ENCODE measurements at regions not wholly inside any gene's neighbourhood (a gene's known extent, or its start where the extent isn't known, plus 50 kb on each side); places are given as distances from the start of the nearest gene placed in this dataset.
"Not testable (repeated sequence)": the region's sequence is repeated elsewhere in the genome, so short reads cannot be mapped to it uniquely, and the experiment has no call there.

GRCh38 chrX:84267432-84267831, 79.4 kb upstream of the RPS6KA6 start:
- DNase-seq (ENCODE audit: low read depth), result not testable (repeated sequence)

GRCh38 chrX:84259868-84260267, 71.9 kb upstream of the RPS6KA6 start:
- no peak for TF ChIP-seq CTCF (IDR thresholded peaks at IDR 0.05; ENCODE audit: insufficient read depth, low read length)
- H3K4me3 ChIP-seq (ENCODE audit: low read depth, low read length), result no peak overlapping the region
- DNase-seq (ENCODE audit: low read depth), result no peak

More at GRCh38 chrX:84267432-84267831, 79.4 kb upstream of the RPS6KA6 start:
- not testable (repeated sequence) for H3K4me3 ChIP-seq (ENCODE audit: low read depth, low read length)

- DNase-seq (ENCODE audit: low read depth), result no peak
- no peak for TF ChIP-seq CTCF (IDR thresholded peaks at IDR 0.05; ENCODE audit: insufficient read depth, low read length)
- H3K4me3 ChIP-seq (ENCODE audit: low read depth, low read length), result no peak overlapping the region
Observed at GRCh38 chrX:84258708-84259107, 70.7 kb upstream of the RPS6KA6 start.

GRCh38 chrX:84248226-84248625, 60.2 kb upstream of the RPS6KA6 start:
- TF ChIP-seq CTCF (IDR thresholded peaks at IDR 0.05; ENCODE audit: insufficient read depth, low read length), result no peak
- peak; percentile 25 for DNase-seq (ENCODE audit: low read depth)

GRCh38 chrX:84240848-84241565, 53.0 kb upstream of the RPS6KA6 start:
- H3K4me3 ChIP-seq (ENCODE audit: low read depth, low read length), result no peak overlapping the region
- DNase-seq (ENCODE audit: low read depth), result no peak
- TF ChIP-seq CTCF (IDR thresholded peaks at IDR 0.05; ENCODE audit: insufficient read depth, low read length), result no peak

More at GRCh38 chrX:84248226-84248625, 60.2 kb upstream of the RPS6KA6 start:
- H3K4me3 ChIP-seq (ENCODE audit: low read depth, low read length), result no peak overlapping the region

Measured in fibroblast of the aortic adventitia (primary cell).